AG10803 (cell line): ENCODE measurements at regions not wholly inside any gene's neighbourhood (a gene's known extent, or its start where the extent isn't known, plus 50 kb on each side); places are given as distances from the start of the nearest gene placed in this dataset.

Experiments used
- DNase-seq: peaks from one replicate; pipeline ENCODE4 v3.0.0; 2010; ENCODE audit warnings: low read depth
- H3K4me3 ChIP-seq: 2 replicates; pipeline ENCODE4 v1.5.1; 2011; ENCODE audit warnings: mild to moderate bottlenecking, low read length, control low read depth
- TF ChIP-seq, protein P1 (sequence below): conservative IDR thresholded peaks from 2 replicates; pipeline ENCODE4 v1.5.1; 2011; ENCODE audit warnings: mild to moderate bottlenecking, low read length, control low read depth, inconsistent platforms

DNA sequence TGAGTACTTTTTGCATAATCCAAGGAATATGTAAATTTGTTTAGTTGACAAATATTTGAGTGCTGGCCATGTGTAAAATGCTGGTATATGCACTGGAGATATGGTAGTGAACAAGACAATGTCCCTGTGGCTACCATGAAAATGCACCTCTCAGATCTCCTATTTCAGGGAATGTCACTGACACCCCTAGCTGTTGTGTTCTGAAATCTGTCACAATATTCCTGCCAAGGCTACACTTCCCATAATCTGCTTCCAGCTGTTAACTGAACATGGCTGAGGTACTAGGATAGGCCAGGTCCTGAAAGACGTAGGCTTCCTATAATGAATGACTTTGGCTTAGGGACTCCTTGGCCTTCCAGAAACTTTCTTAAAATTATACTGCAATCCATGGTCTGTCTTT lies 197.8 kb downstream of the ZNF648 start:
- DNase-seq, result no peak
- H3K4me3 ChIP-seq, result no peak overlapping the region
- TF ChIP-seq, protein P1, sequence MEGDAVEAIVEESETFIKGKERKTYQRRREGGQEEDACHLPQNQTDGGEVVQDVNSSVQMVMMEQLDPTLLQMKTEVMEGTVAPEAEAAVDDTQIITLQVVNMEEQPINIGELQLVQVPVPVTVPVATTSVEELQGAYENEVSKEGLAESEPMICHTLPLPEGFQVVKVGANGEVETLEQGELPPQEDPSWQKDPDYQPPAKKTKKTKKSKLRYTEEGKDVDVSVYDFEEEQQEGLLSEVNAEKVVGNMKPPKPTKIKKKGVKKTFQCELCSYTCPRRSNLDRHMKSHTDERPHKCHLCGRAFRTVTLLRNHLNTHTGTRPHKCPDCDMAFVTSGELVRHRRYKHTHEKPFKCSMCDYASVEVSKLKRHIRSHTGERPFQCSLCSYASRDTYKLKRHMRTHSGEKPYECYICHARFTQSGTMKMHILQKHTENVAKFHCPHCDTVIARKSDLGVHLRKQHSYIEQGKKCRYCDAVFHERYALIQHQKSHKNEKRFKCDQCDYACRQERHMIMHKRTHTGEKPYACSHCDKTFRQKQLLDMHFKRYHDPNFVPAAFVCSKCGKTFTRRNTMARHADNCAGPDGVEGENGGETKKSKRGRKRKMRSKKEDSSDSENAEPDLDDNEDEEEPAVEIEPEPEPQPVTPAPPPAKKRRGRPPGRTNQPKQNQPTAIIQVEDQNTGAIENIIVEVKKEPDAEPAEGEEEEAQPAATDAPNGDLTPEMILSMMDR, result no peak

DNA sequence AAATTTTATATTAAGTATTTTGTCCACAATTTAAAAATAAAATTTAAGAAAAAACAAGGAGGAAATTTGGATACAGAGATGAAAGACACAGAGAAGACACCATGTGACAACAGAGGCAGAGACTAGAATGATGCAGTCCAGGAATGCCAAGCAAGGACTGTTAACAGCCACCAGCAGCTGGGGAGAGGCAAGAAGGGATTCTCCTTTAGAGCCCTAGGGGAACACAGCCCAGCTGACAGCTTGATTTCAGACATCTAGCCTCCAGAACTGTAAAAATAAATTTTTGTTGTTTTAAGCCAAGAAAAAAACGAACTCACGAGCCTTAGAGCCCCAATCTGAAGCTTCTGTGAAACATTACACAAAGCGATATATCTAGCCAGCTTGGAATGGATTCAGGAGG lies 198.5 kb downstream of the ZNF648 start:
- DNase-seq, result no peak
- TF ChIP-seq, protein P1, result no peak

DNA sequence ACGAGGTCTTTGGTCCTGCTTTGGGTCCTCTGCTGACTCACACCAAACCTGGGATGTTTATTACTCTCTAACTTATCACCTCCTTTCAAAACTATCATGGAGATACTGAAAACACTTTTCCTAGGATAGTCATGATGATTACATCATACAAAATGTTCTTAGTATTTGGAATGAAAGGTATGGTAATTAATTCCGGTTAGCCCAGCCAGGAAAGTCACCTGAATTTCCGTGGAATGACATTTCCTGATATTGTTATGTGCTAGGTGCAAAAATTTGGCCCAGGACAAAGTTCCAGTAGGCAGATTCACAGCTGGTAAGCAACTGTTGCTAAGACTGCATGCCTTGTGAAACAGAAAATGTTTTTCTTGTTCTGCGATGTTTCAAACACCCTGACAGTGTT lies 203.4 kb downstream of the ZNF648 start:
- no peak for DNase-seq
- TF ChIP-seq, protein P1, result no peak
- H3K4me3 ChIP-seq, result no peak overlapping the region

More for the DNA sequence above, 198.5 kb downstream of the ZNF648 start:
- no peak overlapping the region for H3K4me3 ChIP-seq
